Vagina (tissue), 2 donors: ENCODE measurements at regions not wholly inside any gene's neighbourhood (a gene's known extent, or its start where the extent isn't known, plus 50 kb on each side); places are given as distances from the start of the nearest gene placed in this dataset.
"Not testable (repeated sequence)": the region's sequence is repeated elsewhere in the genome, so short reads cannot be mapped to it uniquely, and the experiment has no call there.

ENCODE experiments used
- DNase-seq, 2 donors: peaks; one replicate each; pipeline ENCODE4 v3.0.0-alpha.2; 2017; ENCODE audit errors: extremely low spot score in 2 of 2
- H3K27ac ChIP-seq: fragments of 200-600 bp; sonication (generic); one replicate; pipeline ENCODE4 v1.5.1; 2019
- H3K27me3 ChIP-seq: fragments of 200-600 bp; sonication (generic); one replicate; pipeline ENCODE4 v1.5.1; 2019
- H3K36me3 ChIP-seq, 2 donors: fragments of 200-600 bp; sonication (generic); one replicate each; pipeline ENCODE4 v1.5.1; 2017 to 2019
- H3K4me1 ChIP-seq: fragments of 200-600 bp; sonication (generic); one replicate; pipeline ENCODE4 v1.5.1; 2019
- H3K4me3 ChIP-seq, 2 donors: fragments of 200-600 bp; sonication (generic); 1 replicate in 1 of 2; 2 replicates in 1 of 2; pipeline ENCODE4 v1.5.1; 2016 to 2019
- H3K9me3 ChIP-seq: fragments of 200-600 bp; sonication (generic); one replicate; pipeline ENCODE4 v1.5.1; 2019
- POLR2A ChIP-seq, 2 donors: fragments of 450-650 bp; IDR thresholded peaks; one replicate each; pipeline ENCODE4 v1.6.1; 2017; ENCODE audit warnings: antibody characterized with exemption in 2 of 2, mild to moderate bottlenecking in 2 of 2, moderate library complexity in 2 of 2
- POLR2AphosphoS5 ChIP-seq, 2 donors: sonication (generic); formaldehyde crosslinking; IDR thresholded peaks; one replicate each; pipeline ENCODE4 v1.9.0; 2017; ENCODE audit warnings: antibody characterized with exemption in 2 of 2, mild to moderate bottlenecking in 2 of 2, low read depth in 1 of 2; ENCODE audit not compliant: insufficient read depth in 1 of 2
- intact Hi-C: fragments of 100-400 bp; cut with DNase I; formaldehyde crosslinking; loops from one replicate; pipeline ENCODE4 v1.15.1; 2023
- TF ChIP-seq, protein P1 (sequence below), 3 experiments: fragments of 450-650 bp in 2 of 3; fragments of 200-600 bp in 1 of 3; sonication (generic) in 1 of 3; IDR thresholded peaks; one replicate each; pipeline ENCODE4 v1.5.1; 2017 to 2019; ENCODE audit warnings: antibody characterized with exemption in 3 of 3, mild to moderate bottlenecking in 2 of 3, moderate library complexity in 2 of 3

DNA sequence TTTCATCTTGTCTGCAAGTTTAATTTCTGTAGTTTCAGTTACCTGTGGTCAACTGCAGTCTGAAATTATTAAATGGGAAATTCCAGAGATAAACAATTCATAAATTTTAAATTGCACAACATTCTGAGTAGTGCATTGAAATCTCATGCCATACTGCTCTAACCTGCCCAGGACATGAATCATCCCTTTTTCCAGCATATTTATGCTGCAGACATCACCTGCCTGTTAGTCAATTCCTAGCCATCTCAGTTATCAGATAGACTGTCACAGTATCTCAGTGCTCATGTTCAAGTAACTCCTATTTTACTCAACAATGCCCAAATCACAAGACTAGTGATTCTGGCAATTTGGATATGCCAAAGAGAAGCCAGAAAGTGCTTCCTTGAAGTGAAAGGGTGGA lies 223.0 kb upstream of the GRIA1 start:
- TF ChIP-seq, protein P1, sequence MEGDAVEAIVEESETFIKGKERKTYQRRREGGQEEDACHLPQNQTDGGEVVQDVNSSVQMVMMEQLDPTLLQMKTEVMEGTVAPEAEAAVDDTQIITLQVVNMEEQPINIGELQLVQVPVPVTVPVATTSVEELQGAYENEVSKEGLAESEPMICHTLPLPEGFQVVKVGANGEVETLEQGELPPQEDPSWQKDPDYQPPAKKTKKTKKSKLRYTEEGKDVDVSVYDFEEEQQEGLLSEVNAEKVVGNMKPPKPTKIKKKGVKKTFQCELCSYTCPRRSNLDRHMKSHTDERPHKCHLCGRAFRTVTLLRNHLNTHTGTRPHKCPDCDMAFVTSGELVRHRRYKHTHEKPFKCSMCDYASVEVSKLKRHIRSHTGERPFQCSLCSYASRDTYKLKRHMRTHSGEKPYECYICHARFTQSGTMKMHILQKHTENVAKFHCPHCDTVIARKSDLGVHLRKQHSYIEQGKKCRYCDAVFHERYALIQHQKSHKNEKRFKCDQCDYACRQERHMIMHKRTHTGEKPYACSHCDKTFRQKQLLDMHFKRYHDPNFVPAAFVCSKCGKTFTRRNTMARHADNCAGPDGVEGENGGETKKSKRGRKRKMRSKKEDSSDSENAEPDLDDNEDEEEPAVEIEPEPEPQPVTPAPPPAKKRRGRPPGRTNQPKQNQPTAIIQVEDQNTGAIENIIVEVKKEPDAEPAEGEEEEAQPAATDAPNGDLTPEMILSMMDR (IDR thresholded peaks at IDR 0.05): no peak
- no peak for TF ChIP-seq POLR2AphosphoS5 (IDR thresholded peaks at IDR 0.05; ENCODE audit: insufficient read depth in 1 of 2, low read depth in 1 of 2)
- no peak for TF ChIP-seq POLR2A (IDR thresholded peaks at IDR 0.05)
- intact Hi-C loops: no loop called here
- no peaks in the 10 kb centered on the region for H3K27me3 ChIP-seq
- H3K4me1 ChIP-seq: no peaks in the 10 kb centered on the region
- H3K4me3 ChIP-seq: no peak overlapping the region
- no peak overlapping the region for H3K27ac ChIP-seq
- H3K9me3 ChIP-seq: no peaks in the 10 kb centered on the region
- H3K36me3 ChIP-seq: no peaks in the 10 kb centered on the region
- DNase-seq: no peak

DNA sequence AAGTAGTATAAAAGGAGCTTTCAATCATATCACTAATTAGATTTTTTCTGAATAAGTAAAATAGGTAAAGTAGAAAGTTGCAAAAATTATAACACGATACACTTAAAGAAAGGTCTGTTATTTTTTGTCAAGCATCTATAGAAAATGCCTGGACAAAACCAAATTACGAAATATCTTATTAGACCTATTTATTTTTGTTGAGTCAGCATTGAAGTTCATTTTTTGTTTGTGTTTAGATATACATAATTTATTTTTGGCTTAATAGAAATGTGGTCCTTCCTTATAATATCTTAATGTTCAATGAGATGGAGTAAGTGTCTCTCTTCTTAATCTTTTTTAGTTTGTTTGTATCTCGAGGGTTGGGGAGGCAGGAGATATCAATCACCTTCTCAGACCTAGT lies 214.8 kb upstream of the GRIA1 start:
- Histone ChIP-seq H3K4me3 (no peak overlapping the region), H3K4me1 (no peaks in the 10 kb centered on the region), H3K27ac (no peak overlapping the region), H3K36me3 (no peaks in the 10 kb centered on the region), H3K9me3 (no peaks in the 10 kb centered on the region), H3K27me3 (no peaks in the 10 kb centered on the region)
- intact Hi-C loops: no loop called here
- no peak for DNase-seq
- no peak for TF ChIP-seq POLR2A (IDR thresholded peaks at IDR 0.05)
- TF ChIP-seq, protein P1 (IDR thresholded peaks at IDR 0.05): no peak
- TF ChIP-seq POLR2AphosphoS5 (IDR thresholded peaks at IDR 0.05; ENCODE audit: insufficient read depth in 1 of 2, low read depth in 1 of 2): no peak

DNA sequence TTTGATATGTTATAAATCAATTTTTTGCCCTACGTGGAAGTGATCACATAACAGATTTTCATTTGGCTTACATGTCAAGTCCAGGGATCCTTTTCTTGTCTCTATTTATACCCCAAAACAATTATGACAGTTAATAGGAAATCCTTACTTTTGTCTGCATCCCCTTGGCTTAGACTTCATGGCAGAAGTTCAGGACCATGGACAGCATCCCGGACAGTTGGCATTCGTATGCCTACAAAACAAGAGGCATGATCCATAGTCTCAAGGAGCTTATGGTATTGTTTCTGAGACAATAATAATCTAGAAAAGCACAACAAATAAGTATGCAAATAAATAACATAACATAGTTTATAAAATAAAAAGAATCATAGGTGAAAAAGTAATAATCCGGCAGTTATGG lies 214.3 kb upstream of the GRIA1 start:
- H3K27ac ChIP-seq: no peak overlapping the region
- TF ChIP-seq, protein P1 (IDR thresholded peaks at IDR 0.05): no peak
- TF ChIP-seq POLR2AphosphoS5 (IDR thresholded peaks at IDR 0.05; ENCODE audit: insufficient read depth in 1 of 2, low read depth in 1 of 2) (no peak), POLR2A (IDR thresholded peaks at IDR 0.05) (no peak)
- no peak overlapping the region for H3K4me3 ChIP-seq
- intact Hi-C loops: no loop called here
- no peaks in the 10 kb centered on the region for H3K9me3 ChIP-seq
- DNase-seq: no peak
- H3K36me3 ChIP-seq: no peaks in the 10 kb centered on the region
- no peaks in the 10 kb centered on the region for H3K4me1 ChIP-seq
- H3K27me3 ChIP-seq: no peaks in the 10 kb centered on the region

DNA sequence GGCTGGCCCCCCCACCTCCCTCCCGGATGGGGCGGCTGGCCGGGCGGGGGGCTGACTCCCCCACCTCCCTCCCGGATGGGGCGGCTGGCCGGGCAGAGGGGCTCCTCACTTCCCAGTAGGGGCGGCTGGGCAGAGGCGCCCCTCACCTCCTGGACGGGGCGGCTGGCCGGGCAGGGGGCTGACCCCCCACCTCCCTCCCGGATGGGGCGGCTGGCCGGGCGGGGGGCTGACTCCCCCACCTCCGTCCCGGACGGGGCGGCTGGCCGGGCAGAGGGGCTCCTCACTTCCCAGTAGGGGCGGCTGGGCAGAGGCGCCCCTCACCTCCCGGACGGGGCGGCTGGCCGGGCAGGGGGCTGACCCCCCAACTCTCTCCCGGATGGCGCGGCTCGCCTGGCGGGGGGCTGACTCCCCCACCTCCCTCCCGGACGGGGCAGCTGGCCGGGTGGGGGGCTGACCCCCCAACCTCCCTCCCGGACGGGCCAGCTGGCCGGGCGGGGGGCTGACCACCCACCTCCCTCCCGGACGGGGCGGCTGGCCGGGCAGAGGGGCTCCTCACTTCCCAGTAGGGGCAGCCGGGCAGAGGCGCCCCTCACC lies 194.1 kb upstream of the GRIA1 start:
- H3K4me3 ChIP-seq, H3K27ac ChIP-seq, DNase-seq, intact Hi-C loops, H3K36me3 ChIP-seq, H3K9me3 ChIP-seq, H3K4me1 ChIP-seq, H3K27me3 ChIP-seq: not testable (repeated sequence)

DNA sequence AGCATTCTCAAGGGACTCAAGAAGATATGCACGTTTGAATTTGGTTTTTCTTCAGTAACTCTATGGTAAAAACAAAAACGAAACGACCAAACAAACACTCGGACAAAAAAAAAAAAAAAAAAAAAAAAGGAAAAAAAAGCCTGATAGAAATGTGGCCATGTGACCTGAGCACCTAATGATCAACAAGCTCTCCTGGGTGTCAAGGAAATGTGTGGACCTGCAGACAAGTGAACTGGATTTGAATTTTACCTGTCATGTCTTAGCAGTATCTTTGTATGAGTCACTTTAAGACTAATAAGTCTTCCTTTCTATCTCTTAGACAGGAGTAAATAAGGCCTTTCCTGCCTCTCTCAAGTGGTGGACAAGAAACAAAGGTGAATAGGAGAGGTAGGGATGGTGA lies 190.6 kb upstream of the GRIA1 start:
- Histone ChIP-seq H3K4me1 (no peaks in the 10 kb centered on the region), H3K27ac (no peak overlapping the region), H3K27me3 (no peaks in the 10 kb centered on the region), H3K4me3 (no peak overlapping the region), H3K9me3 (no peaks in the 10 kb centered on the region), H3K36me3 (no peaks in the 10 kb centered on the region)
- DNase-seq: no peak
- TF ChIP-seq, protein P1 (IDR thresholded peaks at IDR 0.05): no peak
- TF ChIP-seq POLR2AphosphoS5 (IDR thresholded peaks at IDR 0.05; ENCODE audit: insufficient read depth in 1 of 2, low read depth in 1 of 2): no peak
- TF ChIP-seq POLR2A (IDR thresholded peaks at IDR 0.05): no peak
- intact Hi-C loops: no loop called here
